ENCODE measurements at regions not wholly inside any gene's neighbourhood (a gene's known extent, or its start where the extent isn't known, plus 50 kb on each side); places are given as distances from the start of the nearest gene placed in this dataset.
"Not testable (repeated sequence)": the region's sequence is repeated elsewhere in the genome, so short reads cannot be mapped to it uniquely, and the experiment has no call there.

DNA sequence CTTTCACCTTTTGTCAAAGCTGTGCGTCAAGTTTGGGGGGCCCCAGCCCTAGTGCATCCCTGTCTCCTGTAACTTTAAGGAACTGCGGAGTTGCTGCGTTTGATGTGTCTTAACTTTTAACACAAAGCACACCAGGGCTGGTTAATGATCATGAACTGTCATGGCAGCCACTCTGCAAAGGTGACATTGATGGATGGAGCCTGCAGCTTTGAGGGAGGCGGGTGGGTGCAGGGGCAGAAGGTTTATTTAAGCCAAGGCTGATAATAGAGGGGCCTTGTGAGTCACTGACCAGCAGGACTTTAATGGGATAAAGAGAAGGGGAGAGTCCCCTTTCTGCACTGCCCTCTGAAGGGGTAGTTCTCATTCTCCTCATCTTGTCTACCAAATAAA is 190.2 kb upstream of the GATA6 start:
- Histone ChIP-seq H3K9me3 (ENCODE audit: control insufficient read depth in 2 of 2, low read length in 2 of 2) (no peaks in the 10 kb centered on the region), H3K4me3 (ENCODE audit: low read depth, low read length) (no peak overlapping the region), H3K27me3 (ENCODE audit: control insufficient read depth, insufficient read depth, low read length) (no peaks in the 10 kb centered on the region), H3K4me1 (ENCODE audit: control insufficient read depth, insufficient read depth, low read length, poor library complexity, severe bottlenecking) (no peaks in the 10 kb centered on the region), H3K36me3 (ENCODE audit: control insufficient read depth, insufficient read depth, low read length) (no peaks in the 10 kb centered on the region), H3K27ac (ENCODE audit: insufficient read depth, low read length, poor library complexity, severe bottlenecking) (no peak overlapping the region)
- Mint-ChIP-seq H3K36me3 (no peaks in the 10 kb centered on the region), H3K4me1 (no peaks in the 10 kb centered on the region), H3K4me3 (no peak overlapping the region), H3K27me3 (no peaks in the 10 kb centered on the region), H3K27ac (no peak overlapping the region), H3K9me3 (peaks cover 0 to 2% (median 0%) of the 10 kb centered on the region in 7 donors)
- no peak for DNase-seq
- ATAC-seq (ENCODE audit: low read depth in 2 of 2) = no peak

DNA sequence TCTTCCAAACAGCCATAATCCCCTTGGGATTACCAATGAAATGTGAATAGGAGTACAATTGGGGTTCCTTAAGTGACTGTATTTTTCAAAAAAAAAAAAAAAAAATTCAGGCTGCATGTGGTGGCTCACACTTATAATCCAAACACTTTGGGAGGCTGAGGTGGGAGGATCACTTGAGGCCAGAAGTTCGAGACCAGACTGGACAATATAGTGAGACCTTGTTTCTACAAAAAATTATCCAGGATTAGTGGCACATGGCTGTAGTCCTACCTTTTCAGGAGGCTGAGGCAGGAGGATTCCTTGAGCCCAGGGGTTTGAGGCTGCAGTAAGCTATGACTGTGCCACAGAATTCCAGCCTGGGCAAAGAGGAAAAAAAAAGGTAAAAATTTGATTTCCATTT is 189.6 kb upstream of the GATA6 start:
- H3K4me1 Mint-ChIP-seq = no peaks in the 10 kb centered on the region
- Histone ChIP-seq H3K9me3 (ENCODE audit: control insufficient read depth in 2 of 2, low read length in 2 of 2) (no peaks in the 10 kb centered on the region), H3K36me3 (ENCODE audit: control insufficient read depth, insufficient read depth, low read length) (no peaks in the 10 kb centered on the region), H3K4me1 (ENCODE audit: control insufficient read depth, insufficient read depth, low read length, poor library complexity, severe bottlenecking) (no peaks in the 10 kb centered on the region), H3K4me3 (ENCODE audit: low read depth, low read length) (no peak overlapping the region), H3K27me3 (ENCODE audit: control insufficient read depth, insufficient read depth, low read length) (no peaks in the 10 kb centered on the region), H3K27ac (ENCODE audit: insufficient read depth, low read length, poor library complexity, severe bottlenecking) (no peak overlapping the region)
- DNase-seq (no peak), ATAC-seq (ENCODE audit: low read depth in 2 of 2) (no peak)
- no peaks in the 10 kb centered on the region for H3K27me3 Mint-ChIP-seq
- H3K27ac Mint-ChIP-seq = no peak overlapping the region
- H3K36me3 Mint-ChIP-seq = no peaks in the 10 kb centered on the region
- no peak overlapping the region for H3K4me3 Mint-ChIP-seq
- peaks cover 0 to 2% (median 0%) of the 10 kb centered on the region in 7 donors for H3K9me3 Mint-ChIP-seq

DNA sequence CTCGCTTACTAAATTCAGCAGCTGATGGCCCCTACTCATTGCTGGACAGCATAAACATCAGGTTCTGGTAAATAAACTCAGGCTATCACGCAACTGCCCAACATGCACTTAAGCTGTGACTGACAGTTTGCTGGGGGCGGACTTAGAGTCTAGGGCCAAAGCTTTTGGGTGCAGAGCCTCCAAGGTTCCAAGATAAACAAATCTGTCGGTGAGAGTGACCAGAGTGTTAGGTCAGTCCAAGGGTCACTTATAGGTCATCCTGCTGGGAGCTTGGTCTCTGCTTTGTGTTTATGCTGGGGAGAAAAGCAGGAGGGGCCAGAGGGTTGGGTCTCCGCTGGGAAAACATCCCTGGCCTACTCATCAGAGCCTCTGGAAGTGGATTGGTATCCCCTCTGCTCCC is 188.6 kb upstream of the GATA6 start:
- Histone ChIP-seq H3K9me3 (ENCODE audit: control insufficient read depth in 2 of 2, low read length in 2 of 2) (no peaks in the 10 kb centered on the region), H3K4me1 (ENCODE audit: control insufficient read depth, insufficient read depth, low read length, poor library complexity, severe bottlenecking) (no peaks in the 10 kb centered on the region), H3K27ac (ENCODE audit: insufficient read depth, low read length, poor library complexity, severe bottlenecking) (no peak overlapping the region), H3K4me3 (ENCODE audit: low read depth, low read length) (no peak overlapping the region), H3K27me3 (ENCODE audit: control insufficient read depth, insufficient read depth, low read length) (no peaks in the 10 kb centered on the region), H3K36me3 (ENCODE audit: control insufficient read depth, insufficient read depth, low read length) (no peaks in the 10 kb centered on the region)
- Mint-ChIP-seq H3K9me3 (peaks cover 0 to 2% (median 0%) of the 10 kb centered on the region in 7 donors), H3K27me3 (no peaks in the 10 kb centered on the region), H3K4me3 (no peak overlapping the region), H3K27ac (no peak overlapping the region), H3K4me1 (no peaks in the 10 kb centered on the region), H3K36me3 (no peaks in the 10 kb centered on the region)
- DNase-seq (no peak), ATAC-seq (ENCODE audit: low read depth in 2 of 2) (no peak)

DNA sequence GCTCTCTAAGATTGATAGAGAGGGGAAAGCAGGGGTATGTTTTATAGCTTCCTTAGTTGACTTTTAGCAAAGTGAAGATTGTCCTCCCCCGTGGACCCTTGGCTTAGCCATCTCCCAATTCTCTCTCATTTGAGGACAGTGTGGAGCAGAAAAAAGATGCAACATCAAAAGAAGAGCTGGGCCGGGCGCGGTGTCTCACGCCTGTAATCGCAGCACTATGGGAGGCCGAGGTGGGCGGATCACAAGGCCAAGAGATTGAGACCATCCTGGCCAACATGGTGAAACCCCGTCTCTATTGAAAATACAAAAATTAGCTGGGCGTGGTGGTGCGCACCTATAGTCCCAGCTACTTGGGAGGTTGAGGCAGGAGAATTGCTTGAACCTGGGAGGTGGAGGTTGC is 187.9 kb upstream of the GATA6 start:
- not testable (repeated sequence) for DNase-seq; H3K27me3 ChIP-seq (ENCODE audit: control insufficient read depth, insufficient read depth, low read length); H3K27ac ChIP-seq (ENCODE audit: insufficient read depth, low read length, poor library complexity, severe bottlenecking); H3K9me3 Mint-ChIP-seq; ATAC-seq (ENCODE audit: low read depth in 2 of 2); H3K27ac Mint-ChIP-seq; H3K36me3 Mint-ChIP-seq; H3K4me3 ChIP-seq (ENCODE audit: low read depth, low read length); H3K4me1 Mint-ChIP-seq; H3K4me1 ChIP-seq (ENCODE audit: control insufficient read depth, insufficient read depth, low read length, poor library complexity, severe bottlenecking); H3K9me3 ChIP-seq (ENCODE audit: control insufficient read depth in 2 of 2, low read length in 2 of 2); H3K36me3 ChIP-seq (ENCODE audit: control insufficient read depth, insufficient read depth, low read length); H3K4me3 Mint-ChIP-seq; H3K27me3 Mint-ChIP-seq

DNA sequence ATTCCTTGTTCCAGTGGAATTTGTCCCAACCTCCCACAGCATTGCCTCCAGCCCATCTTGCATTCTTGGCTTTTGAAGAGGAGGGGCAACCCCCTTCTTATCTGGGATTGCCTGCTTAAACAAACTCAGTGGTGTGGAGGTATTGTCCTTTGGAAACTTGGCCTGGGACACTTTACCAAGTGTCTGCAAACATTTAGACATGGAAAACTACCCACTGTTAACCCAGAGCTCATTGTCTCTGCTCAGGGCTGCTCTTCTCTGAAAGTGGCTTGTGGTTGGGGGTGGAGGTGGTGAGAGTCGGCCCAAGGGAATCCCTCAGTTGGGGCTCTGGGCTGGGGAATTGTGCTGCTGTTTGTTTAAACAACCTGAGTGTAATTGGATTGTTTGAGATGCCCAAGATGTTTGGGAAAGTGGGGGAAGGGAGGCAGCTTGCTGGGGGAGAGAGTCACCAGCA is 178.3 kb upstream of the GATA6 start:
- peaks cover 12% of the 10 kb centered on the region for H3K27me3 Mint-ChIP-seq
- ATAC-seq (ENCODE audit: low read depth in 2 of 2) = no peak
- no peaks in the 10 kb centered on the region for H3K36me3 Mint-ChIP-seq
- H3K36me3 ChIP-seq (ENCODE audit: control insufficient read depth, insufficient read depth, low read length) = no peaks in the 10 kb centered on the region
- no peaks in the 10 kb centered on the region for H3K4me1 Mint-ChIP-seq
- no peaks in the 10 kb centered on the region for H3K9me3 ChIP-seq (ENCODE audit: control insufficient read depth in 2 of 2, low read length in 2 of 2)
- H3K9me3 Mint-ChIP-seq = peaks cover 0 to 3% (median 0%) of the 10 kb centered on the region in 7 donors
- H3K4me1 ChIP-seq (ENCODE audit: control insufficient read depth, insufficient read depth, low read length, poor library complexity, severe bottlenecking) = no peaks in the 10 kb centered on the region
- no peak overlapping the region for H3K4me3 Mint-ChIP-seq
- no peaks in the 10 kb centered on the region for H3K27me3 ChIP-seq (ENCODE audit: control insufficient read depth, insufficient read depth, low read length)
- no peak overlapping the region for H3K27ac Mint-ChIP-seq
- no peak overlapping the region for H3K27ac ChIP-seq (ENCODE audit: insufficient read depth, low read length, poor library complexity, severe bottlenecking)
- no peak overlapping the region for H3K4me3 ChIP-seq (ENCODE audit: low read depth, low read length)
- DNase-seq = no peak

DNA sequence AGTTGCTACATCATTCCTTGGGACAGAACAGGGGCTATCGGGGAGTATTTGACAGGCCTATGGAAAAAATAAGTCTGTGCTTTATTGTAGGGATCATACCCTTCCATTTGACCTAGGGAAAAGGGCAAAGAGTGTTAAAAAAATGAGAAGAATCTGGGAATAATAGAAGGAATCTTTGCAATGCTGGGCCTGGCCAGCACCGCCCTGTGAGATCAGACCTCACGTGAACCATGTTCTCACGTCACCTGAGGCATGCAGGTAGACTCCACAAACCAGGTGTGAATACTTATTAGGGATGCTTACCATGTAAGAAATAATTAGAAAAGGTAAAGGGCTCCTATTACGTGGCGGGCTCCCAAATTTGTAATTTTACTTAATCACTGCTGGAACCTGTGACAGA is 177.5 kb upstream of the GATA6 start:
- Mint-ChIP-seq H3K4me1 (no peaks in the 10 kb centered on the region), H3K27me3 (peaks cover 12% of the 10 kb centered on the region)
- no peaks in the 10 kb centered on the region for H3K4me1 ChIP-seq (ENCODE audit: control insufficient read depth, insufficient read depth, low read length, poor library complexity, severe bottlenecking)

DNA sequence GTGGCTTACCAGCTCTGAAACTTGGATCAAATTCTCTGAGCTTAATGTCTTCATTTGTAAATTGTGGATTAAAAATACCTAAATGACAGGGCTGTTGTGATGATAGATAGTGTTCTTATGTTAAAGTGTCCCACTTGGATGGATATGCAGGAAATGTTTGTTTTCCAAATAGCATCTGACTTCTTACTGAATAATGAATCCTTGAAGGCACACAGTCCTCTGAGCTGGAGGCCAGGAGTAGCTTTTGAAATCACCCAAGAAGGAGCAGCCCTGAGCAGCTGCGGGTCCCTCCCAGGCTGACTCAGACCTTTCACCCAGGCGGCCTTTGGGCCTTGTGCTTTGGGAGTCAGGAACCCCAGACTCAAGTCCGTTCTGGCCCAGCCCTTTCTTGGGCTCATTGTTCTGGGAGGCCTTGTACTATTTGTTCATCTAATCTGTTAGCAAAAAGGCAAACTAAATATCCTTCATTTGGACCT is 173.0 kb upstream of the GATA6 start:
- Mint-ChIP-seq H3K4me1 (peaks cover 0 to 5% (median 4%) of the 10 kb centered on the region in 4 donors), H3K4me3 (no peak overlapping the region), H3K27ac (no peak overlapping the region), H3K36me3 (no peaks in the 10 kb centered on the region), H3K27me3 (peaks cover 7% of the 10 kb centered on the region), H3K9me3 (peaks cover 0 to 1% (median 0%) of the 10 kb centered on the region in 7 donors)
- Histone ChIP-seq H3K36me3 (ENCODE audit: control insufficient read depth, insufficient read depth, low read length) (no peaks in the 10 kb centered on the region), H3K27ac (ENCODE audit: insufficient read depth, low read length, poor library complexity, severe bottlenecking) (no peak overlapping the region), H3K4me3 (ENCODE audit: low read depth, low read length) (no peak overlapping the region), H3K9me3 (ENCODE audit: control insufficient read depth in 2 of 2, low read length in 2 of 2) (no peaks in the 10 kb centered on the region), H3K27me3 (ENCODE audit: control insufficient read depth, insufficient read depth, low read length) (no peaks in the 10 kb centered on the region), H3K4me1 (ENCODE audit: control insufficient read depth, insufficient read depth, low read length, poor library complexity, severe bottlenecking) (no peaks in the 10 kb centered on the region)
- no peak for DNase-seq
- no peak for ATAC-seq (ENCODE audit: low read depth in 2 of 2)

More for the DNA sequence above, 177.5 kb upstream of the GATA6 start:
- no peak overlapping the region for H3K27ac ChIP-seq (ENCODE audit: insufficient read depth, low read length, poor library complexity, severe bottlenecking)
- H3K27me3 ChIP-seq (ENCODE audit: control insufficient read depth, insufficient read depth, low read length) = no peaks in the 10 kb centered on the region
- no peak for ATAC-seq (ENCODE audit: low read depth in 2 of 2)
- Mint-ChIP-seq H3K27ac (no peak overlapping the region), H3K36me3 (no peaks in the 10 kb centered on the region), H3K4me3 (no peak overlapping the region), H3K9me3 (peaks cover 0 to 3% (median 0%) of the 10 kb centered on the region in 7 donors)
- H3K4me3 ChIP-seq (ENCODE audit: low read depth, low read length) = no peak overlapping the region
- H3K36me3 ChIP-seq (ENCODE audit: control insufficient read depth, insufficient read depth, low read length) = no peaks in the 10 kb centered on the region
- DNase-seq = no peak
- H3K9me3 ChIP-seq (ENCODE audit: control insufficient read depth in 2 of 2, low read length in 2 of 2) = no peaks in the 10 kb centered on the region

DNA sequence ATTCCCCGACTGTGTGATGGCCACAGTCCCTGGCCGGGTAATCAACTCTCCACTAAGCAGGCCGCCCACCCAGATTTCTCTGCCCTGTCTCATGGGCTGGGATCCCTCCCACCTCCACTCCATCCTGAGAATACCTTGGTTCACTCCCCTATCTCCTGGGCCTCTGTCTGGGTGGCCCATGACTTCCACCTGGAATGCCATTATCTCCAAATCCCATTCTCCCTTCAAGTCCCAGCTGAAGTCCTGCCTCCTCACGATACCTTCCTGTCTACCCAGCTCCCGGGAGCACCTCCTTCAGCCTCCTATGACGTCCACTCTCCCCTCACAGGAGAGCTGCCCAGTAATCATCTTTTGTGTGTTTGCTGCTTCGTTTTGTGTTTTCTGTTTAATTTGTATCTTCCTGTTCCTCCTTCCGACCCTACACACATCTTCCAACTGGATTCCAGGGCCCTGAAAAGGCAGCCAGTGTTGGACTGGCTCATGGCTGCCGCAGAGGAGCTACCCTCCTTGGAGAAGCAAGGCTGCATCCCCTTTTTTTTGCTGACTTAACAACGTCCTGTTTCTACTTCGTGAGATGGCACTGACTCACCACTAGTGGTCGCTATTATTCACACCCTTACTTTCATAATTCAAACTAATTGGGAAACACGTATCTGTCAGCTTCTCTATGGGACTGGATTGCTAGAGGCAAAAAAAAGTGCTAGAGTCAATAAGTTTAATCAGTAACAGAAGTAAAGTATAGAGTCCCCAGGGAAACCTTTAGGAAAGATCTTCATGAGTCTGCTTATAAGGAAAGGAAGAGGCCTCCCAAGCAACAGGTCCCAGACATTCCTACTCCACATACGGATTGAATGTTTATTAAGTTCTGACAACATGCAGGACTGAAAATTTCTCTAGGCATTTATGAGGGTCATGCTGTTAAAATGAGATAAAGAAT is 171.9 kb upstream of the GATA6 start:
- peak overlapping the region; percentile 31 for H3K4me3 ChIP-seq (ENCODE audit: low read depth, low read length)
- no peak overlapping the region for H3K27ac Mint-ChIP-seq
- ATAC-seq (ENCODE audit: low read depth in 2 of 2) = peak; percentile 22 to 37
- peaks cover 0 to 5% (median 4%) of the 10 kb centered on the region in 4 donors for H3K4me1 Mint-ChIP-seq
- peak in 2 of 3 donors; percentile 26 to 42 for DNase-seq
- H3K27ac ChIP-seq (ENCODE audit: insufficient read depth, low read length, poor library complexity, severe bottlenecking) = no peak overlapping the region
- H3K27me3 ChIP-seq (ENCODE audit: control insufficient read depth, insufficient read depth, low read length) = no peaks in the 10 kb centered on the region
- no peaks in the 10 kb centered on the region for H3K9me3 ChIP-seq (ENCODE audit: control insufficient read depth in 2 of 2, low read length in 2 of 2)
- peaks cover 0 to 1% (median 0%) of the 10 kb centered on the region in 7 donors for H3K9me3 Mint-ChIP-seq
- no peak overlapping the region for H3K4me3 Mint-ChIP-seq
- H3K36me3 ChIP-seq (ENCODE audit: control insufficient read depth, insufficient read depth, low read length) = no peaks in the 10 kb centered on the region
- no peaks in the 10 kb centered on the region for H3K36me3 Mint-ChIP-seq
- H3K27me3 Mint-ChIP-seq = peaks cover 5% of the 10 kb centered on the region
- H3K4me1 ChIP-seq (ENCODE audit: control insufficient read depth, insufficient read depth, low read length, poor library complexity, severe bottlenecking) = no peaks in the 10 kb centered on the region
